ENCODE measurements at regions not wholly inside any gene's neighbourhood (a gene's known extent, or its start where the extent isn't known, plus 50 kb on each side); places are given as distances from the start of the nearest gene placed in this dataset.

DNA sequence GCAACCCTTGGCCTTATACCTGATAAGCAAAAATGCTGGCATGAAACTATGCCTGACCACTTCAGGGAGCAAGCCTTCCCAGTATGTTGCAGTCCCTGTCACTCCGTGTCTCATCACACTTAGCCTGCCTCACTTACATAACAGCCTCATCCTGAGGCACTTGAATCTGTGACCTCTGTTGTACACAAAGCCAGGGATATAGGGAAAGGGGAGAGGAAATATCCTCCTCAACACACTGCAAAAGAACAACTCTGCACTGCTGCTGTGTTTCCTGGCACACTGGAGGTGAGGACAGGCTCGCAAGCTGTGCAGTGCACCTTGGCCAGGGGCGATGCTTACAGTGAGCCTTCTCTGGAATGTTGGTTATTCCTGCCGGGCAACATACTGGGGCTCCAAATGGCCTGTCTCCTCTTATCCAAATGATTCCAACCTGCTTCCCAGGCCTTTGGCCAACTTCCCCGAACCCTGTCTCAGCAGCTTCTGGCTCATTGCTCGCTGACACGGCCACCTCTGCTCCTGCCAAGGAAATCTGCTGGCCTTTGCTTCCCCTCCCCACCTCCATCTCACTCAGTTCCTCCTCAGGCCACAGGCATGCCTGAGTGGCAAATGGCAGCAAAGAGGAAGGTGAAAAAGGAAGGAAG is 109.2 kb downstream of the CD47 start:
- TF ChIP-seq CTCF (IDR thresholded peaks at IDR 0.05): no peak
- TF ChIP-seq POLR2A (IDR thresholded peaks at IDR 0.05): no peak

All from esophagus squamous epithelium (tissue), 4 donors.